HUES48 (cell line): ENCODE measurements at regions not wholly inside any gene's neighbourhood (a gene's known extent, or its start where the extent isn't known, plus 50 kb on each side); places are given as distances from the start of the nearest gene placed in this dataset.

Experiments
- H3K27ac ChIP-seq: one replicate; pipeline ENCODE4 v1.7.0; 2013; ENCODE audit warnings: low read depth, low read length, inconsistent platforms
- H3K27me3 ChIP-seq: 2 replicates; pipeline ENCODE4 v1.6.1; 2013; ENCODE audit warnings: mild to moderate bottlenecking, low read length; ENCODE audit not compliant: control insufficient read depth, insufficient read depth
- H3K36me3 ChIP-seq: 2 replicates; pipeline ENCODE4 v1.6.1; 2013; ENCODE audit warnings: low read length; ENCODE audit not compliant: control insufficient read depth, insufficient read depth
- H3K4me1 ChIP-seq: 2 replicates; pipeline ENCODE4 v1.6.1; 2013; ENCODE audit warnings: mild to moderate bottlenecking, low read length; ENCODE audit not compliant: control insufficient read depth, insufficient read depth
- H3K4me3 ChIP-seq: 2 replicates; pipeline ENCODE4 v1.5.1; 2013; ENCODE audit warnings: mild to moderate bottlenecking, low read depth, low read length
- H3K9ac ChIP-seq: 2 replicates; pipeline ENCODE4 v1.6.1; 2013; ENCODE audit warnings: mild to moderate bottlenecking, low read depth, low read length, moderate library complexity
- H3K9me3 ChIP-seq: 2 replicates; pipeline ENCODE4 v1.6.1; 2013; ENCODE audit warnings: low read length; ENCODE audit not compliant: control insufficient read depth, insufficient read depth

DNA sequence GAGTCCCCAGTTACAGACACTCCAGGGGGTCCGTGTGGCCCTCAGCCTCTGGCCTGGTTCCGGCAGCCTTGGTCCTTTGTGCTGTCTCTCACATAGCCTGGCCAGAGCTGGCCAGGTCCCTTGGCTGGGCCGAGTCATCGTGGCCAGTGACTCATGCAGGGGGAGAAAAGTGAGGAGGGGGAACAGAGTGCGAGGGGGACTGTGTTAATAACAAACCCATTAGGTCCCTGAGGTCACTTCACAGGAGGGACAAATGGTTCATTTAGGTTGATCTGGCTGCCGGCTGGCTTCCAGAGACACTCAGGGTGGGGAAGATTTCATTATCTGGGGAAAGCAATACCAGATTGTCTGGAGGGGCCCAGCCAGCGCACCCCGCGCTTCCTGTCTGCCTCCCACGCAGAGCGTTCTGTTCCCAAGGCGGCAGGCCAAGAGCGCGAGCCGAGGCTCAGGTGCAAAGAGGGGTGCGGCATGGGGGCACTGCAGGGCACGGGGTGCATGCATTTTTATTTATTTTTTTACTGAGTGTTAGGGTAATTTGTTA is 223.1 kb downstream of the SEC14L1 start:
- Histone ChIP-seq H3K9ac (no peak overlapping the region), H3K9me3 (no peaks in the 10 kb centered on the region), H3K27me3 (no peaks in the 10 kb centered on the region), H3K36me3 (no peaks in the 10 kb centered on the region), H3K4me3 (no peak overlapping the region), H3K4me1 (peaks cover 16% of the 10 kb centered on the region), H3K27ac (peak overlapping the region; percentile 51)

DNA sequence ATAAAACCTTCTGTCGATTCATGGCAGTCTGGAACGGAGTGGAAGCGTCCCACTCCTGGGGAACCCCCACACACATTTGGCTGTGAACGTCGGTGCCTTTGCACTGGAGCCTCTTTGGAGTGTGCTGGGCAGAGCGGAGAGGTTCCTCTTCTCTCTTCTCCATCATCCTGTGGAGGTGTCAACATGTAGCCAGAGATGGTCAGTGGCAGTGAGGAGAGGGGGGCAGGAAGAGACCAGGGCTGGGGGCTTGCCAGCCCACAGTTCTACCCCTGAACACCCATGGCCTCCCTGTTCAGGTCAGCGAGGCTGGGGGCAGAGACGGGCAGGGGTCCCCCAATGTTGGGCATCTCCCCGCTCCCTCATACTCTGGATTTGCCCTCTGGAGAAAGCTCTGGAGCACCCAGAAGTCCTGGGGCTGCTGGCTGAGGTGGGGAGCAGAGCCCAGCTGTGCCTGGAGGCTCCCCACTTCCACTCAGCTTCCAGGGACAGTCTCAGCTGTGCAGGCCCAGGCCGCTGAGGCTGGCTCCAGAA is 223.7 kb downstream of the SEC14L1 start:
- H3K9me3 ChIP-seq: no peaks in the 10 kb centered on the region
- no peak overlapping the region for H3K9ac ChIP-seq
- no peaks in the 10 kb centered on the region for H3K36me3 ChIP-seq
- H3K27me3 ChIP-seq: no peaks in the 10 kb centered on the region
- no peak overlapping the region for H3K27ac ChIP-seq
- no peak overlapping the region for H3K4me3 ChIP-seq
- H3K4me1 ChIP-seq: peaks cover 16% of the 10 kb centered on the region

DNA sequence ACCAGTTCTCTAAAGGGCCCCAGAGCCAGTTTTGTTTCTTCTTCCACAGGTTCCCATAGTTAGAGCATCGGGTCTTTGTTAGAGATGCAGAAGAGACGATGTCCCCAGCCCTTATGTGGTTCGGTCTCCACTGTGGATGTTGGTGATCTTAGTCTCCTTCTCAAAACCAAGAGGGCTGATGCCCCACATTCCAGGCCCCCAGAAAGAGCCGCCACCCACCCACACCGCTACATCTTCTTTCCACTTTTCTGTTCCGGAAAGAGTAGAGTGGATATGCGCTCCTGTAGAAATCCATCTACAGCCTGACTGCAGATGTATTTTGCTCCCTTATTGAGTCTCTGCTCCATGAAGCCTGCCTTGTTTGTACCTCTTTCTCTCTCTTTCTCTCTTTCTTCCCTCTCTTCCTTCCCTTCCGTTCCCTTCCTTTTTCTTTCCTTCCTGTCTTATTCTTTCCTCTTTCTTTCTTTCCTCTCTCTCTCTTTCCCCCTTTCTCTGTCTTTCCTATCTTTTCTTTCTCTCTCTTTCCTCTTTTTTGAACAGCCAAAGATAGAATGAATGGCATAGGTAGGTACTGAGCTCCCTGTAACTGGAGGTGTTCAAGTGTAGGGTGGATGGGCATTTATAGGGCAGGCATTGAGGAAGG is 224.3 kb downstream of the SEC14L1 start:
- Histone ChIP-seq H3K36me3 (no peaks in the 10 kb centered on the region), H3K27ac (peak overlapping the region; percentile 53)

DNA sequence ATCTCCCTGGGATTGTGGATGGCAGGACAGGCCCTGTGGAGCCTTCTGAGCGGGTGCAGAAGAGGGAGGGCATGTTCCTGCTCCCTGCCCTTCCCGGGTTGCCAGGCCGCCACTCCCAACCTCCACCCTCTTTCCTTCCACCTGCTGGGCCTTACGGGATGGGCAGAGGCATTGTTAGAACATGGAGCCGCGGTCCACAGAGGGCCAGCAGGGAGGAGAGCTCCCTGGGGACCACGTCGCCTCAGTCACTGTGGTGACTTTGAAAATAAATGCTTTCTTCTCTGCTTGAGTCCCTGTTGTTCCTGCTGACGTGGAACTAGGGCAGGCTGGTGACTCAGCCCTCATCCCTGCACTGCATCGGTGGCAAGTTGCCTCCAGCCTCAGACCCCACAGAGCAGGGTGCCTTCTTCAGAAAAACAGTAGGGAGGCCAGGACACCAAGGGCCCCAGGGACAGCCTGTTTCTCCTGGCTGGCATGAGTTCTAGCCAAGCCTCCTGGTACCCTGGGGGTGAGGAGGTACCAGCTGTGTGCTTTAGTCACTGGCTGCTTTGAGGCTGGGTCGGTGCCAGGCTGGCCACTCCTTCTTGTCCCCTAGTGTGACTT is 224.9 kb downstream of the SEC14L1 start:
- no peak overlapping the region for H3K9ac ChIP-seq
- H3K4me3 ChIP-seq: no peak overlapping the region
- no peaks in the 10 kb centered on the region for H3K9me3 ChIP-seq
- peak overlapping the region; percentile 53 for H3K27ac ChIP-seq
- H3K27me3 ChIP-seq: no peaks in the 10 kb centered on the region
- peaks cover 16% of the 10 kb centered on the region for H3K4me1 ChIP-seq
- no peaks in the 10 kb centered on the region for H3K36me3 ChIP-seq

More for the DNA sequence above, 224.3 kb downstream of the SEC14L1 start:
- H3K4me3 ChIP-seq: no peak overlapping the region
- no peaks in the 10 kb centered on the region for H3K27me3 ChIP-seq
- no peaks in the 10 kb centered on the region for H3K9me3 ChIP-seq
- H3K4me1 ChIP-seq: peaks cover 16% of the 10 kb centered on the region
- no peak overlapping the region for H3K9ac ChIP-seq

DNA sequence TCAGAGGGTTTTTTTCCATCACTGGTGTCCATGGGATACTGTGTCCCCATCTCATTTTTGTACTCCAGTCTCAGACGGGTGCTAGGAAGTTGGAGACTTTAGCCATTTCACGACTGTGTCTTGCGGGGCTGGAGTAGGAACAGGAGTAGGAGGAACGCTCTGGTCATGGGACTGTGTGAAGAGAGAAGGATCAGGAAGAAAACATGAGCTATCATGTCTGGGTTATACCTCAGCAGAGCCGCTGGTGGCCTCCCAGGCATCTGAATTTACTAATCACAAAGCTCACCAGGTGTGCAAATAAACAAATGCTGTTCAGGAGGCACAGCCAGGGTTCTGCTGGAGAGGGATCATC is 225.4 kb downstream of the SEC14L1 start:
- Histone ChIP-seq H3K4me1 (peaks cover 21% of the 10 kb centered on the region), H3K27me3 (no peaks in the 10 kb centered on the region), H3K27ac (peak overlapping the region; percentile 53), H3K9ac (no peak overlapping the region), H3K4me3 (no peak overlapping the region), H3K36me3 (no peaks in the 10 kb centered on the region), H3K9me3 (no peaks in the 10 kb centered on the region)

GRCh38 chr17:77366558-77367245 is 225.9 kb downstream of the SEC14L1 start:
- peak overlapping the region; percentile 53 for H3K27ac ChIP-seq
- H3K4me1 ChIP-seq: peaks cover 26% of the 10 kb centered on the region
- H3K9ac ChIP-seq: no peak overlapping the region

DNA sequence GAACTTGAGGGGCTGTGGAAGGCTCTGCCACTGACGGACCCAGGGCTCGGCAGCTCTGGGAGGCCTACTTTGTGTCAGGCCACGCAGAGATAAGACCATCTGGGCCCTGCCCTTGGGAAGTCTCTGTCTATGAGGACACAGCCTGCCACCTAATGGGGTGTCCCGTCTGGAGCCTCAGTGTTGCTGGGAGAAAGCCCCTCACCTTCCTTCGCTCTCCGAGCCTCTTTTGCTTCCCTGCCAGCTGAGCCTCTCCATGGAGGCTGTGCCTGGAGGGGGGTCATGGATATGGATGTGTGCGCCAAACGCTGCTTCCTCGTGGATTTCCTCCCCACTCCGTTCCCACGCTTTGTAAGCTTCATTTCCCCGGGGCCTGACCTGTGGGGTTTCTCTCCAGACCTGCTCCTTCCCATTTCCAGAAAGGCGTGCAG is 228.8 kb downstream of the SEC14L1 start:
- no peaks in the 10 kb centered on the region for H3K27me3 ChIP-seq
- no peak overlapping the region for H3K9ac ChIP-seq
- no peaks in the 10 kb centered on the region for H3K36me3 ChIP-seq
- H3K27ac ChIP-seq: no peak overlapping the region
- no peak overlapping the region for H3K4me3 ChIP-seq
- peaks cover 39% of the 10 kb centered on the region for H3K4me1 ChIP-seq
- H3K9me3 ChIP-seq: no peaks in the 10 kb centered on the region

More at GRCh38 chr17:77366558-77367245, 225.9 kb downstream of the SEC14L1 start:
- Histone ChIP-seq H3K36me3 (no peaks in the 10 kb centered on the region), H3K4me3 (no peak overlapping the region), H3K27me3 (no peaks in the 10 kb centered on the region), H3K9me3 (no peaks in the 10 kb centered on the region)

GRCh38 chr17:77370586-77370985 is 229.8 kb downstream of the SEC14L1 start:
- H3K9me3 ChIP-seq: no peaks in the 10 kb centered on the region
- no peaks in the 10 kb centered on the region for H3K27me3 ChIP-seq
- peaks cover 46% of the 10 kb centered on the region for H3K4me1 ChIP-seq
- no peak overlapping the region for H3K4me3 ChIP-seq
- no peak overlapping the region for H3K9ac ChIP-seq
- H3K36me3 ChIP-seq: no peaks in the 10 kb centered on the region
- no peak overlapping the region for H3K27ac ChIP-seq

DNA sequence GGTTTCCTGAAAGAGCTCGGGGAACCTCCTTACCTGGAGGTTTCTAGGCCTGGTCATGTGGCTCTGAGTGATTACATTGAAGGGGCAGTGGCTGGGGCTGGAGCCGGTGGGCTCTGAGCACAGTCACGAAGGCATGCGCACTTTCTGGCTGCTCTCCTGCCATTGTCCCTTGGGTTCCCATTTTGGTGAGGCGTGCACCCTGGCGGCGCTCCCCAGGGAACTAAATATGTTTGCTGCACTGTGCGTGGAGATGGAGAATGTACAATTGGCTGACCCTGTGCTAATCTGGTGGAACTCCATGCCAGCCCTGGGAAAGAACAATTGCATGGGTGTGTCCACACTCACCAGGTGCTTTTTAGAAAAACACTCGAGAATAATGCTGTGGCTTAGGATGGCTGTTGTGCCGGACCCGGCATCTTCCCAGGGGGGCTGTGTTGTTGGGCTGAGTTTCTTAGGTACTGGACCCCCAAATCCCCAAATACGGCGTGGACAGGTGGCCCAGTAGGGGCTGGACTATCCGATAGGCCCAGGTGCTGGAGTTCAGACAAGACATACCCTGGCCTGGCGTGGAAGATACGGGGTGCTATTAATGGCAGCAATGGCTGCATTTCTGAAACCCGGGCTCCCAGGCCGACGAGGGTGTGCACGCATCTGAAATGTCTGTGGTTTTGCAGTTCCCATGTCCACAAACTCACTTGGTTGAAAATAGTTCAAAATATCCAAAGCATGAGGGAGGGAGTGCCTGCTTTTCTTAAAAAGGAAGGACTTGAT is 230.5 kb downstream of the SEC14L1 start:
- Histone ChIP-seq H3K27me3 (no peaks in the 10 kb centered on the region), H3K4me3 (no peak overlapping the region), H3K27ac (no peak overlapping the region), H3K36me3 (no peaks in the 10 kb centered on the region), H3K9me3 (no peaks in the 10 kb centered on the region), H3K4me1 (peaks cover 46% of the 10 kb centered on the region), H3K9ac (no peak overlapping the region)

DNA sequence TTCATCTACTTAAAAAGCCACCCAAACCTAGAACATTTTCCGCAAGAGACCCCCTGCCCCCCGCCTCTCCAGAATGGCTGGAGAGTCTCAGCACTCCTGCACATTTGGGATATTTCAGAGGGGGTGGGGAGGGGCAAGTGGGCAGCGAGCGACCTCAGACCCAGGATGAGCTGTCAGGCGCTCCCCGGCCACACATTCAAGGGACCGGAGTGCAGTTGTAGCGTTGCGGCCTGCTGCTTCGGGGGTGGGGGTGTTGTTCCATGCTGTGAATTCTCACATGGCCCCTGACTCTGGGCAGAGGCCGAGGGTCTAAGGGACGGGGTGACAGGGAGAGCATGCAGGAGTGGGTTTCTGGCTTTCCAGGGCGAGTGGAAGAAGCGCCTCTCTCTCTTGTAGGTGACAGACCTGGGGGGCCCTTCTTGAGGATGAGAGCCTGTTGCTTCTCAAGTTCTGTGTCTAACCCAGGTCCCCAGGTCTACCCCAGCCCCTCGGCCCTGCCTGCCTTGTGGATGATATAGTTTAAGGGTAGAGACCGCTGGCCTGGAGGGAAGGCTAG is 231.2 kb downstream of the SEC14L1 start:
- H3K4me1 ChIP-seq: peaks cover 46% of the 10 kb centered on the region
- H3K27me3 ChIP-seq: no peaks in the 10 kb centered on the region
- H3K27ac ChIP-seq: peak overlapping the region; percentile 88
- peak overlapping the region; percentile 84; the same call in 1 of the 2 replicates for H3K4me3 ChIP-seq
- 0 out of 2 replicates have a peak overlapping the region, but pooled peaks have one; percentile 0 for H3K9ac ChIP-seq
- H3K9me3 ChIP-seq: no peaks in the 10 kb centered on the region
- no peaks in the 10 kb centered on the region for H3K36me3 ChIP-seq
